ENCODE measurements at regions not wholly inside any gene's neighbourhood (a gene's known extent, or its start where the extent isn't known, plus 50 kb on each side); places are given as distances from the start of the nearest gene placed in this dataset.
"Not testable (repeated sequence)": the region's sequence is repeated elsewhere in the genome, so short reads cannot be mapped to it uniquely, and the experiment has no call there.

DNA sequence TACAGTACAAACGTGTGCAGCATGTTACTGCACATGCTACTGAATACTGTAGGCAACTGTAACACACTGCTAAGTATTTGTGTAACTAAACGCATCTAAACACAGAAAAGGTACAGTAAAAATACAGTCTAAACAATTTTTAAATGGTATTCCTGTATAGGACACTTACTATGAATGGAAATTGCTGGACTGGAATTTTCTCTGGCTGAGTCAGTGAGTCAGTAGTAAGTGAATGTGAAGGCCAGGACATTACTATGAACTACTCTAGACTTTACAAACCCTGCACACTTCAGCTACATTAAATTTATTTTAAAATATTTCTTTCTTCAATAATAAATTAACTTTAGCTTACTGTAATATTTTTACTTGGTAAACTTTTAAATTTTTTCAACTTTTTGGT lies 225.0 kb upstream of the TENT5A start:
- peaks cover 1% of the 10 kb centered on the region for H3K36me3 Mint-ChIP-seq (ENCODE audit: low read depth)
- CTCF ChIA-PET: no interaction called here

GRCh38 chr6:81969814-81970213 lies 217.3 kb upstream of the TENT5A start:
- H3K27ac Mint-ChIP-seq: no peak overlapping the region
- H3K9me3 Mint-ChIP-seq: peaks cover 9% of the 10 kb centered on the region
- CTCF ChIA-PET: no interaction called here
- H3K4me3 Mint-ChIP-seq: no peak overlapping the region
- intact Hi-C loops (cut with micrococcal nuclease): no loop called here
- no peaks in the 10 kb centered on the region for H3K36me3 Mint-ChIP-seq (ENCODE audit: low read depth)
- H3K4me1 Mint-ChIP-seq (ENCODE audit: low read depth): no peaks in the 10 kb centered on the region
- DNase-seq: no peak
- H3K27me3 Mint-ChIP-seq (ENCODE audit: low read depth): no peaks in the 10 kb centered on the region

More for the DNA sequence above, 225.0 kb upstream of the TENT5A start:
- peaks cover 16% of the 10 kb centered on the region for H3K9me3 Mint-ChIP-seq
- no peaks in the 10 kb centered on the region for H3K4me1 Mint-ChIP-seq (ENCODE audit: low read depth)
- no peak for DNase-seq
- no peak overlapping the region for H3K4me3 Mint-ChIP-seq
- no peaks in the 10 kb centered on the region for H3K27me3 Mint-ChIP-seq (ENCODE audit: low read depth)
- no peak overlapping the region for H3K27ac Mint-ChIP-seq
- intact Hi-C loops (cut with micrococcal nuclease): no loop called here

- Mint-ChIP-seq H3K9me3 (peaks cover 9% of the 10 kb centered on the region), H3K27ac (no peak overlapping the region), H3K4me3 (no peak overlapping the region), H3K36me3 (ENCODE audit: low read depth) (no peaks in the 10 kb centered on the region), H3K27me3 (ENCODE audit: low read depth) (no peaks in the 10 kb centered on the region), H3K4me1 (ENCODE audit: low read depth) (no peaks in the 10 kb centered on the region)
- CTCF ChIA-PET: interaction anchor here (1.2 kb wide), 1 partner anchor 20 kb away, joined by 3 read pairs; no protein-coding TSS in a partner anchor
- intact Hi-C loops (cut with micrococcal nuclease): no loop called here
- no peak for DNase-seq
Measured at GRCh38 chr6:81969011-81969410, 216.5 kb upstream of the TENT5A start.

GRCh38 chr6:81966968-81967367 lies 214.5 kb upstream of the TENT5A start:
- intact Hi-C loops (cut with micrococcal nuclease): no loop called here
- CTCF ChIA-PET: no interaction called here

DNA sequence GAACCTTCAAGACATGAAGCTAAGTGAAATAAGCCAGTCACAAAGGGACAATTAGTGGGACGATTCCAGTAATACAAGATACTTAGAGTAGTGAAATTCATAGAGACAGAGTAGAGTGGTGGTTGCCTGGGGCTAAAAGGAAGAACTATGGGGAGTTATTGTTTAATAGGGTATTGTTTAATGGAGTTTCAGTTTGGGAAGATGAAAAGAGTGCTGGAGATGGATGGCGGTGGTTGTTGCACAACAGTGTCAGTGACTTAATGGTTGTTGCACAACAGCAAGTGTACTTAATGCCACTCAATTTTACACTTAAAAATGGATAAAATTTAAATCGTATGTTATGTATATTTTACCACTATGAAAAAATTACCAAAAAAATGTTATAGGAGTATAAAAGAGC lies 209.7 kb upstream of the TENT5A start:
- Mint-ChIP-seq H3K4me3 (no peak overlapping the region), H3K9me3 (peaks cover 5% of the 10 kb centered on the region), H3K27me3 (ENCODE audit: low read depth) (no peaks in the 10 kb centered on the region), H3K27ac (no peak overlapping the region), H3K4me1 (ENCODE audit: low read depth) (no peaks in the 10 kb centered on the region), H3K36me3 (ENCODE audit: low read depth) (no peaks in the 10 kb centered on the region)
- CTCF ChIA-PET: no interaction called here
- no peak for DNase-seq
- intact Hi-C loops (cut with micrococcal nuclease): no loop called here

More at GRCh38 chr6:81966968-81967367, 214.5 kb upstream of the TENT5A start:
- Mint-ChIP-seq H3K4me3 (no peak overlapping the region), H3K4me1 (ENCODE audit: low read depth) (no peaks in the 10 kb centered on the region), H3K27me3 (ENCODE audit: low read depth) (no peaks in the 10 kb centered on the region), H3K27ac (no peak overlapping the region), H3K36me3 (ENCODE audit: low read depth) (no peaks in the 10 kb centered on the region), H3K9me3 (peaks cover 2% of the 10 kb centered on the region)
- no peak for DNase-seq

DNA sequence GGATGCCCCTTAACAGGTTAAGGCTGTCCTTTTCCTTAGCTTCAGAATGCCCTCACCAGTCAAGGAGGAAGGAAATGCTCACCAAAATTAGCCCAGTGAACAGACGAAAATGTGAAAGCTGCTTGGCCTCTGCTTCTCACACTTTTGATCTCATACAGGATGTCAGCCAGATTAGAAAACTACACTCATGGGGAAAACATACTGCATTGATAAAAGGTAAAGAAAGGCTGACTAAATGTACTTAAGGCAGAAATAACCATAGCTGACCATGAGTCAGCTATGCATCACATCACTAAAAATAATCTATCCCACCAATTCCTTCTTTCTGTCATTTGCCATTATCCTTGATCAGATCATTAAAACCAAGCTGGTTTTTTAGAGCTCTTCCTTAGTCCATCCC lies 198.4 kb upstream of the TENT5A start:
- Mint-ChIP-seq H3K27ac (no peak overlapping the region), H3K27me3 (ENCODE audit: low read depth) (no peaks in the 10 kb centered on the region), H3K9me3 (peaks cover 1% of the 10 kb centered on the region), H3K4me3 (no peak overlapping the region), H3K36me3 (ENCODE audit: low read depth) (no peaks in the 10 kb centered on the region), H3K4me1 (ENCODE audit: low read depth) (no peaks in the 10 kb centered on the region)
- CTCF ChIA-PET: no interaction called here
- DNase-seq: no peak
- intact Hi-C loops (cut with micrococcal nuclease): no loop called here

DNA sequence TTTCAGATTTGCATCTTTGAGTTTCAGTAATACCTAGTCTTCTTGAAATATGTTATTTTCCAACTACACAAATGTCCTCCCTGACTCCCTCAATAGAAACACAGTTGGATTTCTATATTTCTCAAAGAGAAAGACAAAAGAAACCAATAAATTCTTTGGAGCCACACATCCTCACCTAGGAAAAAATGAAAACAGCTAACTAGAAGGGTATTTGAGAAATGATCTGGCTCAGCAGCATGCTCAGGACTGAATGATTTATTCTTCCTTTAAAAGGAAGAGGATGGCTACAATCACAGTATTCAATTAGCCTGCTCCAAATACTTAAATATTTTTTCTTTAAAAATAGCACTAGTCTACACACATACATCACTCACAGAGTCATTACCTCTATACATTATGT lies 196.4 kb upstream of the TENT5A start:
- H3K4me3 Mint-ChIP-seq: no peak overlapping the region
- no peak overlapping the region for H3K27ac Mint-ChIP-seq
- H3K36me3 Mint-ChIP-seq (ENCODE audit: low read depth): no peaks in the 10 kb centered on the region

GRCh38 chr6:81948196-81948595 lies 195.7 kb upstream of the TENT5A start:
- DNase-seq; H3K36me3 Mint-ChIP-seq (ENCODE audit: low read depth); H3K9me3 Mint-ChIP-seq; H3K4me1 Mint-ChIP-seq (ENCODE audit: low read depth); CTCF ChIA-PET; H3K27ac Mint-ChIP-seq; intact Hi-C loops (cut with micrococcal nuclease); H3K27me3 Mint-ChIP-seq (ENCODE audit: low read depth); H3K4me3 Mint-ChIP-seq: not testable (repeated sequence)

More for the DNA sequence above, 196.4 kb upstream of the TENT5A start:
- no peak for DNase-seq
- intact Hi-C loops (cut with micrococcal nuclease): no loop called here
- Mint-ChIP-seq H3K4me1 (ENCODE audit: low read depth) (no peaks in the 10 kb centered on the region), H3K27me3 (ENCODE audit: low read depth) (no peaks in the 10 kb centered on the region), H3K9me3 (peaks cover 1% of the 10 kb centered on the region)
- CTCF ChIA-PET: interaction anchor here (0.9 kb wide), 1 partner anchor 20 kb away, joined by 3 read pairs; no protein-coding TSS in a partner anchor

GRCh38 chr6:81944661-81945060 lies 192.2 kb upstream of the TENT5A start:
- no peaks in the 10 kb centered on the region for H3K36me3 Mint-ChIP-seq (ENCODE audit: low read depth)
- intact Hi-C loops (cut with micrococcal nuclease): no loop called here
- CTCF ChIA-PET: no interaction called here
- no peak overlapping the region for H3K27ac Mint-ChIP-seq
- DNase-seq: no peak
- H3K4me3 Mint-ChIP-seq: no peak overlapping the region
- H3K9me3 Mint-ChIP-seq: no peaks in the 10 kb centered on the region
- no peaks in the 10 kb centered on the region for H3K4me1 Mint-ChIP-seq (ENCODE audit: low read depth)
- no peaks in the 10 kb centered on the region for H3K27me3 Mint-ChIP-seq (ENCODE audit: low read depth)

DNA sequence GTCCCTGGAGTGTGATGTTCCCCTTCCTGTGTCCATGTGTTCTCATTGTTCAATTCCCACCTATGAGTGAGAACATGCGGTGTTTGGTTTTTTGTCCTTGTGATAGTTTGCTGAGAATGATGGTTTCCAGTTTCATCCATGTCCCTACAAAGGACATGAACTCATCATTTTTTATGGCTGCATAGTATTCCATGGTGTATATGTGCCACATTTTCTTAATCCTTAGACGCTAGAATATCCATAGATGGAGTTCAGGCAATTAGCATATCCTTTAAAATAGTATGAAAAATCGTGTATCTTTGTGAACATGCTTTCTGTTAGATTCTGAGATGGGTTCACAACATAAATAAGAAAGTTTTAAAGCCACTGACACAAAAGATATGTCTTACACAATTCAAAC lies 190.4 kb upstream of the TENT5A start:
- intact Hi-C loops (cut with micrococcal nuclease); H3K4me3 Mint-ChIP-seq; H3K27me3 Mint-ChIP-seq (ENCODE audit: low read depth); DNase-seq; CTCF ChIA-PET; H3K4me1 Mint-ChIP-seq (ENCODE audit: low read depth); H3K27ac Mint-ChIP-seq; H3K36me3 Mint-ChIP-seq (ENCODE audit: low read depth); H3K9me3 Mint-ChIP-seq: not testable (repeated sequence)

GRCh38 chr6:81942067-81942370 lies 189.5 kb upstream of the TENT5A start:
- Mint-ChIP-seq H3K36me3 (ENCODE audit: low read depth) (no peaks in the 10 kb centered on the region), H3K27ac (no peak overlapping the region), H3K27me3 (ENCODE audit: low read depth) (no peaks in the 10 kb centered on the region), H3K4me3 (no peak overlapping the region), H3K4me1 (ENCODE audit: low read depth) (no peaks in the 10 kb centered on the region), H3K9me3 (no peaks in the 10 kb centered on the region)
- DNase-seq: no peak
- CTCF ChIA-PET: no interaction called here
- intact Hi-C loops (cut with micrococcal nuclease): no loop called here

DNA sequence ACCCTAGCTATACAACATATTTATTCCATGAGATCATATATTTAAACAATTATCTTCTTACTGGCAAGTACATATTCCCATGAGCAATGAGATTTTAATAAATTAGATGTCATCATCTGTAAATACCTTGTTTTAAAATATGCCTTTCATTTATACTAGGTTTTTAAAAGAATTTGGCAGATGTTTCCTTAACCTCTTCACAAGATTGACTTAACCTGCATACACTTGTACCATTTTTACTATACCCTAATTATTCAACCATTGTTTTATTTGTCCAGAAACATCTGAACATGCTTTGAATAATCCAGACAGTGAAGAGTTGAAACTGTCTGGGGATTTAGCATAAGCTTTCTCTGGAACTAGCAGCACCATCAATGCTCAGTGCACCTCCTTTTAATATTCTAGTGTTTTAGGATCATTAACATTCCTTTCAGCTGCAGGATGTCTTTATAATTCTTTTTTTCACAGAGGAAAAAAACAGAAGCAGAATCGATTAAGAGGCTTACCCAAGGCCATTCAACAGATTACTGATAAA lies 188.0 kb upstream of the TENT5A start:
- Mint-ChIP-seq H3K27me3 (ENCODE audit: low read depth) (no peaks in the 10 kb centered on the region), H3K27ac (no peak overlapping the region), H3K4me3 (no peak overlapping the region), H3K36me3 (ENCODE audit: low read depth) (no peaks in the 10 kb centered on the region), H3K9me3 (peaks cover 3% of the 10 kb centered on the region), H3K4me1 (ENCODE audit: low read depth) (no peaks in the 10 kb centered on the region)
- intact Hi-C loops (cut with micrococcal nuclease): no loop called here
- DNase-seq: no peak
- CTCF ChIA-PET: no interaction called here

- H3K36me3 Mint-ChIP-seq (ENCODE audit: low read depth): no peaks in the 10 kb centered on the region
- H3K9me3 Mint-ChIP-seq: peaks cover 4% of the 10 kb centered on the region
- DNase-seq: no peak
- no peak overlapping the region for H3K27ac Mint-ChIP-seq
- CTCF ChIA-PET: no interaction called here
- H3K27me3 Mint-ChIP-seq (ENCODE audit: low read depth): no peaks in the 10 kb centered on the region
- H3K4me1 Mint-ChIP-seq (ENCODE audit: low read depth): no peaks in the 10 kb centered on the region
- intact Hi-C loops (cut with micrococcal nuclease): no loop called here
- no peak overlapping the region for H3K4me3 Mint-ChIP-seq
Measured at GRCh38 chr6:81939766-81940165, 187.3 kb upstream of the TENT5A start.
